NOMO-1 treated with DMSO at 0.1 percent for 48 hours (cell line): ENCODE measurements at regions not wholly inside any gene's neighbourhood (a gene's known extent, or its start where the extent isn't known, plus 50 kb on each side); places are given as distances from the start of the nearest gene placed in this dataset.

Experiments
- DNase-seq: peaks from one replicate; lab custom pipeline; 2025; ENCODE audit not compliant: unreplicated experiment; lab: John Stamatoyannopoulos, UW

DNA sequence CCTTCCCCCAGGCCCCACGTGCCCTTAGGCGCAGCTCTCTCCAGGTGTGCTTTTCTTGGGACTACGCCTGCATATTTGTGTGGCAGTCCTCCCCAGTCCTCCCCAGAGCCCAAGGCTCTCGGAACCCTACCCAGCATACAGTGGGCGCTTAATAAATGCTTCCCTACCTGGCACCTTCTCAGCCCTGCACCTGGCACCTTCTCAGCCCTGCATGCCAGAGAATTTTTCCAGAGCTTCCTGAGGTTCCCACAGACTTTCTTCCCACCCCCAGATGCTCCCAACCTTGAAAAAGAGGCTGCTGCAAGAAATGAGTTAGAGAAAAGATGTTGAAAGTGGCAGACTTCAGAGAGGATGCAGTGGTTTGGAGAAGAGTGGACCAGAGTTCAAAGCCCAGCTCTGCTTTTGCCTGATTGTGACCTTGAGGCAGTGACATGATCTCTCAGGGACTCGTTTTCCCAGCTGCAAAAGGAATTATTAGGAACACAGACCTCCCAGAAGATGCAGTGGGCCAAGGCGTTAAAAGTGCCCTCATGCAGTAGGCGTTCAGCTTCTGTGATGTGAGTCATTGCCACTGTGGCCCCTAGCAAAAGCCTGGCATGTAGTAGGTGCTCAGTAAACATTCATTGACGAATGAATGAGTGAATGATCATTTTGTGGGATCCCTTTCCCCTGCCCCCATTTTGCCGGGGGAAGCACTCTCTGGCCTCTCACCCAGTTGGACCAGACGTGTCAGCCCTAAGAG, 167.2 kb downstream of the PHETA1 start:
- DNase-seq: no peak

DNA sequence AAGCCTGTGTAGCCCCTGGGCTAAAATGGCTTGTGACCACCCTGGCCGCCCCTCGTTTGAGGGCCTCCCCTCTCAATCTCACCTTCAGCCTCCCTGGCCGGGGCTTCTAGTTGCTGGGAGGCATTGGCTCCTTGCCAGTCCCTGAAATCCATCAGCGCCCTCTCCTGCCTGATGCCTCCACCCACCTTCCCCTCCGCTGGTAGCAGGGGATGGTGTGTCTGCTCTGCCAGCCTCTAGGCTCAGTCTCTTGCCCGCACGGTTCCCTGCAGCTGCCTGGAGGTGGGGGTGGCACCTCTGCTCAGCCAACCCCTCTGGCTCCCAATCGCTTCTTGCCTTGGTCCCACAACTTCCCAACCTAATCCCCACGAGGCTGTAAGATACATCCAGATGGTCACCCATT, 167.9 kb downstream of the PHETA1 start:
- DNase-seq: no peak

DNA sequence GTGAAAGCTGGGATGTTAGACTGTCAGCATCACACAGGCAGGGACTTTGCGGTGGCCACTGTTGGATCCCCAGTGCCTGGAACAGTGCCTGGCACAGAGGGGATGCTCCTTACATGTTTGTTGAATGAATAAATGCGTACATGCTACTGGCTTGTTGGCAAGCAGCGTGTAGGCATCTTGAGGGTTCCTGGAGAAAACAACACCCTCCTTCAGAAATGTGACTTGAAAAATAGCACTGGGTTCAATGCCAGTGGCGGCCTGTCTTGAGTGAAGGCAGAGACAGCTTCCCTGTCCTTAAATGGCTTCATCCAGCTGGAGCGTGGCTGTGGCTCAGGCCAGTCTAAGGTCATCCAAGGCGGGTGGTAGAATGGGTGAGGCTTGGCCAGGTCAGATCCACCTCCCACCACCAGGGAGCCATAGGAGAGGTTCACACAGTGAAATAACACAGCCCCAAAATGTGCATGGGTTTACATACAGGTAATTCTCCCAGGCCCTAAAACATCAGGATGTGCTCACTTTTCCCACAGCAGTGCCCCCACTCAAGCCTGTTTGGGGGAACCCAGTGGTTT, 171.4 kb downstream of the PHETA1 start:
- no peak for DNase-seq

GRCh38 chr12:111196532-111196931, 172.4 kb downstream of the PHETA1 start:
- DNase-seq: peak; percentile 93

- no peak for DNase-seq
Measured at GRCh38 chr12:111195316-111195715, 173.6 kb downstream of the PHETA1 start.

- DNase-seq: no peak
Measured at GRCh38 chr12:111194703-111195051, 174.2 kb downstream of the PHETA1 start.

- no peak for DNase-seq
Measured at GRCh38 chr12:111193977-111194702, 174.8 kb downstream of the PHETA1 start.

GRCh38 chr12:111193496-111193895, 175.4 kb downstream of the PHETA1 start:
- no peak for DNase-seq

DNA sequence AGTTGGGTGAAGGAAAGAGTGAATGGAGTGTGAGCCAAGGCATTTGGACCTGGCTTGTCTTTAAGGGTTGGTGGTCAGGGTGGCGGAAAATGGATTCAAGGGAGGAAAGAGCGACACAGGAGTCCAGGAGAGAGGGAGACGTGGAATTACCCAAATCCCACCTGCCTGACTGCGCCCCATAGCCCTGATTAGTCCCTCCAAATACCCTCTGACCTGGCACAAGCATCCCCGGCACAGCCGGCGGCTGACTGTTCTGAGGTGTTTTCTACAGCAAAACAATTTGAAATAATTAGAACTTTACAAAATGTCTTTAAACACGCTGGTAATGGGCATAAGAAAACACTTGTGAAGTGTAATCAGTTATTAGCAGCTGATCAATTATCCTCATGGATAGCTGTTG, 175.8 kb downstream of the PHETA1 start:
- DNase-seq: no peak

- DNase-seq: no peak
Measured at GRCh38 chr12:111192647-111193046, 176.2 kb downstream of the PHETA1 start.

DNA sequence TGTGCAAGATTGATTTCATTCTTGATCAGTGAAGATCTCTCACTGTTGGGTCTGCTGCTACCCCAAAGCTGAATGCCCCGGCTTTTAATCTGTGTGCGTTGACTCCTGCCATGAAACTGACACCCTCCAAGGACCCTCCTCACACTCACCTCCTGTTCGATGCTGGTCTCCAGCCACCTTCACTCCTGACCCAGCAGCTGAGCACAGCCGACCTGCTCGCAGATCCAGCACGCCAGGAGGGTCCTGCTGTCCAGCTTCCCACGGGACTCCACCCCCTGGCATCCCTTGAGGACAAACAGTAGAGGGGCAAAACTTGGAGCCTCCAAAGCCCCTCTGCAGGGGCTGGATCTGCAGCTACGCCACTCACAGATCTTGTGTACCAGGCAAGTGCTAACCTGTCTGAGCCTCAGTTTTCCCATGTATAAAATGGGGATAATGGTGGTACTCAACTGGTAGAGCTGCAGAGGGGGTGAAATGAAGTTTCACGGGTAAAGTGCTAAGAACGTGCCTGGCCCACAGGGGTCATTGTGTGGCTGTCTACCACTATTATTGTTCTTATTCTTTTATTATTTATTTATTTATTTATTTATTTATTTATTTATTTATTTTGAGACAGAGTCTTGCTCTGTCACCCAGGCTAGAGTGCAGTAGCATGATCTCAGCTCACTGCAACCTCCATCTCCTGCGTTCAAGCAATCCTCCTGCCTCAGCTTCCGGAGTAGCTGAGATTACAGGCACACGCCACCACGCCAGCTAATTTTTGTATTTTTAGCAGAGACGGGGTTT, 178.0 kb downstream of the PHETA1 start:
- DNase-seq: no peak

GRCh38 chr12:111189792-111190191, 179.1 kb downstream of the PHETA1 start:
- DNase-seq: no peak

- DNase-seq: no peak
Measured at GRCh38 chr12:111188436-111188835, 180.5 kb downstream of the PHETA1 start.

- peak; percentile 20 for DNase-seq
Measured at GRCh38 chr12:111186347-111186746, 182.5 kb downstream of the PHETA1 start.

DNA sequence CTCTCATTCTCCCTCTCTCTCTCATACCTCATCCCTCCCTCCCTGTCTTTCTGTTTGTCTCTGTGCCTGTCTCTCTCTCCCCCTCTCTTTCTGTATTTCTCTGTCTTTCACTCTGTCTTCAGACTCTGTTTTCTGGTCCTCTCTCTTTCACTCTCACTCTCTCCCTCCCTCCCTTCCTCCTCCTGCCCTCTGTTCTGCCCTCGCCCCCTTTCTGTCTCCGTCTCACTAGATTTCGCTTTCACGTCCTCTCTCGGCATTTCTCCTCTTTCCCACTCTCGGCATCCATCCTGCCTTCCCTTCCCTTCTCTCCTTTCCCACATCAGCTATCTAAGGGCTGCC, 183.0 kb downstream of the PHETA1 start:
- no peak for DNase-seq

GRCh38 chr12:111185206-111185888, 183.5 kb downstream of the PHETA1 start:
- no peak for DNase-seq

GRCh38 chr12:111184161-111184560, 184.7 kb downstream of the PHETA1 start:
- DNase-seq: no peak

GRCh38 chr12:111183094-111183493, 185.8 kb downstream of the PHETA1 start:
- no peak for DNase-seq

GRCh38 chr12:111182382-111182781, 186.5 kb downstream of the PHETA1 start:
- no peak for DNase-seq

- DNase-seq: peak; percentile 95
Measured at GRCh38 chr12:111181143-111181726, 187.7 kb downstream of the PHETA1 start.
